SK-N-MC (cell line): ENCODE measurements at regions not wholly inside any gene's neighbourhood (a gene's known extent, or its start where the extent isn't known, plus 50 kb on each side); places are given as distances from the start of the nearest gene placed in this dataset.

Experiments used
- EZH2 ChIP-seq: fragments of 200-600 bp; sonication (generic); IDR thresholded peaks from one replicate; pipeline ENCODE4 v1.6.1; 2017; ENCODE audit warnings: antibody characterized with exemption
- POLR2AphosphoS5 ChIP-seq: IDR thresholded peaks from 2 replicates; pipeline ENCODE4 v1.6.1; 2012; ENCODE audit warnings: mild to moderate bottlenecking, low read depth, low read length, borderline replicate concordance

- TF ChIP-seq POLR2AphosphoS5 (no peak), EZH2 (no peak)
Observed at GRCh38 chr6:76351275-76351674, 278.8 kb upstream of the IMPG1 start.
